ENCODE measurements at regions not wholly inside any gene's neighbourhood (a gene's known extent, or its start where the extent isn't known, plus 50 kb on each side); places are given as distances from the start of the nearest gene placed in this dataset.

GRCh38 chr9:103186959-103187358, 191.8 kb downstream of the CYLC2 start:
- TF ChIP-seq CTCF (IDR thresholded peaks at IDR 0.05) (no peak), EP300 (IDR thresholded peaks at IDR 0.05) (no peak)
